Stimulated activated CD4-positive, alpha-beta T cell treated with anti-CD3 and anti-CD28 coated beads, Interleukin-1b, Interleukin-23, amount 100 ng/mL, for 4 hours (primary cell): ENCODE measurements at regions not wholly inside any gene's neighbourhood (a gene's known extent, or its start where the extent isn't known, plus 50 kb on each side); places are given as distances from the start of the nearest gene placed in this dataset.

Source experiments
- DNase-seq, 2 donors: peaks; one replicate each; pipeline ENCODE4 v3.0.0-alpha.2; 2020; ENCODE audit warnings: low read depth in 2 of 2

GRCh38 chr1:56390934-56391731, 188.2 kb downstream of the PLPP3 start:
- DNase-seq: no peak

- no peak for DNase-seq
These were observed 189.0 kb downstream of the PLPP3 start for GRCh38 chr1:56390232-56390867.

DNA sequence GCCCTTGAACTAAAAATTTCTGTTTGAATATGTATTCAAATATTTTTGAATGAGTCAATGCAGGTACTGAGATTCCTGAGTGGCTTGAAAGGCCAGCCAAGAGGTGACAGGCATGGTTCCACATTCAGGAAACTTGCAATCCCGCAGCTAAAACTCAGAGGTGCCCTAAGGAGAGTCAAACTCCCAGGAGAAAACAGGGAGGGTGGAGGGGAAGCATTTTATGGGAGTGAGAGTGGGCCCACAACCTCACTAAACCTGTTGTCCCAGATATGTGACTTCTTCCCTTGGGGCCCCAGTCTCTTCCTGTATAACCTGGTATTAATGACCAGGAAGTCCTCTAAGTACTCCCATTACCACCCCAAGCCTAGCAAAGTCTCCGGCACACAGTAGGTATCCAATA, 189.6 kb downstream of the PLPP3 start:
- DNase-seq: no peak

DNA sequence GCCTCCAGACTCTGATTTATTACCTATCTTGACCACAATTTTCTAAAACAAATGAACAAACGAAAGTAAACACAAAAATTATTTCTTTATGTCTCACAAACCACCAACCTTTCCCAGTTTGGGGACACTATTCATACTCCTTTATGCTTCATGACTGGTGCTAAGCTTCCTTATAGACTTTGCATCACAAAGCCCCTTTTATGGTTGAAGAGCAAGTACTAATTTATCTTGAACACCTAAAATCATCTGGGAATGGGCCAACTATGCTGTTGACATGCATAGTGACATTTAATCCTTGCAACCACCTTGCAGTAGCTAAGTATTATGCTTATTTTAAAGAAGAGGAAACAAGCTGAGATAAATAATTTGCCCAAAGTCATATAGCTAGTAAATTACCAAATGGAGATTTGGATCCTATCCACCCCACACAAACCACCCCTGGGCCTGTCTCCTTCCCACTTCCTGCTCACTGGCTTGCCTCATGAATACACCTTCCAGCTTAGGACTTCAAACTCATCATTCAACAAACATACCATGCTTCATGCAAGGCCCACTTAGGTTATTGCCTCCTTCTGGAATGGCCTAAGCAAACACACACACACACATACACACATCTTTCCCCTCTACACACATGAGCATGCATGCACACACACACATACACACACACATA, 192.2 kb downstream of the PLPP3 start:
- no peak for DNase-seq

DNA sequence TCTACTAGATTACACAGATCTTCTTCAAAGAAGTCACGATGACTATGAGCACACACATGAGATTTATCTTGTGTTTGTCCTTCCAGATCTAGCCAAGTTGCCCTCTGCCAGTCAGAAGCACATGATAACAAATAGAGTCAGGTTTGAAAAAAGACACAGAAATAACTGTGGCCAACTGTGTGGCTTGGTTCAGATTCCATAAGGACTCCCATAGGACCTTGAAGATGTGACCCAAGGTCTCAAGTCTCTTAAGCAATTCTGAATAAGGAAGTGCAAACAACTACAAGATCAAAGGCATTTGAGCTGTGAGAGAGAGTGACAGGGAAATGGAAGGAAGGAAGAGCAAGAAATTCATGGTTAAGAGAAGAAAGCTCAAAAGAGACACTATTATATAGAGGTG, 194.0 kb downstream of the PLPP3 start:
- DNase-seq: no peak

- no peak for DNase-seq
These were observed 196.4 kb downstream of the PLPP3 start for GRCh38 chr1:56382929-56383328.

DNA sequence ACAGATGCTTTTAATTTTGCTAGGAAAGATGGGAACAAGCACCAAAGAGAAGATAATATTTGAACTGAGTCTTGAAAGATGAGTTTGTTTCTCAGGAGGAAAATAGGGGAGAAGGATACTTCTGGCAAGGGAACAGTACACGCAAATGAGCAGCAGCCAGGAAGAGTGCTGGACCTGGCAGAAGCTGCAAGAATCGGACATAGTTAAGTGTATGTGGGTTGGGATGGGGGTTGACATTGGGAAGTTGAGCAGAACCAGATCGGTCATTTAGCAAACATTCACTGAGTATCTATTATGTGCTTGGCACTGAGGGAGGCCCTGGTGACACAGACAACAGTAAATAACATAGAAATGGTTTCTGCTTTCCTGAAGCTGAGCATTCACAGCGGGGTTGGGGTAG, 198.8 kb downstream of the PLPP3 start:
- no peak for DNase-seq

GRCh38 chr1:56378341-56379070, 200.9 kb downstream of the PLPP3 start:
- no peak for DNase-seq

DNA sequence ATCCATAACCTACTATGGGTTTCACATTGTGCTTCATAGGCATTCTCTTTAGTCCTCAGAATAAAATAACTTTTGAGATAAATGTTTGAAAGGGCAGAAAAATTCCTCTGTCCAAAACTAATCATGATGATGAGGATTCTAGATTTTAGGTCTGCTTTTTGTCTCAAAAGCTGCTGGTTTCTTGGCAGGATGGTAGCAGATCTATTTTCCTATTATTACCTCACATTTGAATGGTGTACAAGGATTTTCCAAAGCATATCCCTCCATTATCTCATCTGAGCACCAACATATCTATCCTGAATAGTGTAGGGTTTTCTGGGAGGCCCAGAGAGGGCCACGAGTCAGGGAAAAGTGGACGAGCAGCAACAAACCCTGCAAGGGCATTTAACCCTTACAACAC, 201.9 kb downstream of the PLPP3 start:
- no peak for DNase-seq

DNA sequence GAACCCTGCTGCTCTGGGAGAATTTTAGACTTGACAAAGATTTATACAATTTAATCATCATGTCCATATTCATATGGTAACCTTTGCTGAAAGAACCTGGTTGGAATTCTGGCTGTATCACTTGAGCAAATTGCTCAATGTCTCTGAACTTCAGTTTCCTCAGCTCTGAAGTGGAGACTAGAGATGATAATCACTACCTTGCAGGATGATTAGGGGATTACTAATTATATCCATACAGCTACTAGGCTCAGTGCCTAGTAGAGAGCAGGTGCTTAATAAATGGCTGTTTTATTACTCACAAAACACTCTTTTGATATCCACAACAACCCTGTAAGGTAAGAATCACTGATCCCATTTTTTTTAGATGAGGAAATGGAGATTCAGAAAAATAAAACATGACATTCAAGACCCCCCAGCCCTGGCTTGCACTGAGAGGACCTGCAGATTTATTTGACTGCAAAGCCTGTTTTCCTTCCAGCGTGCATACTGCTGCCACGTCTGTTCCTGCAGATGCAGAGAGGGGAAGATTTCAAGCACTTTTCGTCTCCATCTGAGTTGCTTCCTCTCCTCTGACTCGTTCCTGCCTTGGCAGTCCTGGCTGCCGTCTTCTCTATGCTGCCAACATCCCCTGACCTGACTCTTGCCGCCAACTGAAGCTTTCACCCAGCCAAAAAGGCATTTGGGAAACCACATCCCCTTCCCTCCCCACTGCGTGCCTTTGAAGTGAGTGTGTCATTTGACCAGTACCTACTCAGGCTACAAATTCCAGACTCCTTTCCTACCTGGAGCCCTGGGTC, 203.0 kb downstream of the PLPP3 start:
- DNase-seq: no peak

GRCh38 chr1:56375326-56375804, 204.0 kb downstream of the PLPP3 start:
- DNase-seq: no peak

DNA sequence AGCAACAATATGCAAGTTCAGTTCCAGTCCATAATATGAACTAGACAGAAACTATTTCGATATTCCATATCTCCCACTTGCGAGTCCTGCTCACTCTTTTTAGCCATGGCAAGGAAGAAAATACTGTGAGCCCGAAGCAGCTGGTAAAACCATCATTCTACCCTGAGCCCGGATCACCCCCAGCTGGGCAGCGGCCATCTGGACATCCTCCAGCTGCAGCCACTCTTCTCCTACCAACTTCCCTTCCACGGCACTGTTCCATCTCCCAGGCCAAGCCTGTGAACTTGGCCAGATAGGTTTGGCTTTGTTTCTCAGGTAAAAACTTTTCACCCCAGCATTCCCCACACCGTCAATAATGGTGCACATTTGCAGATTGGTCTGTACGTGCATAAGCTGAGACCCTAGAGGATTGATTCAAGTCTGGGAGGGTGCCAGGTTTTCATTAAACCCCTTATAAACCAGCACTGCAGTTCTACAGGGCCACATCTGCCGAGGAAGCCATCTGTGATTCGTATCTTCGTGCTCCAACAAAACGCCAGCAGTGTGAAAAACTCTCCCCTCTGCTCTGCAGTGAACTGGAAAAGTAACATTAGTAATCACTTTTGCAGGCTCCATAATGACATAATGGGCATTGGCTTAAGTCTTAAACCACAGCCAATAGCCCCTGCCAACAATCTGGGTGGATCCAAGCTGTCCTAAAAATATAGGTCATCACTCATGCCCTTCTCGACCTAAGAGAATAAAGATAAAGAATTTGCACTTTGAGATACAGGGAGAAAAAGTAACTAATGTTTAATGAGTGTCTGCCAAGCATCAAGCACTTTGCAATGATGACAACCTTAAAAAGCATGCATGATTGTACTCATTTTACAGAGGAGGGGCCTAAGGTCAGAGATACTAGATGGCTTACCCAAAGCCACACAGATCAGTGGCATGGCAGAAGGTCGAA, 205.1 kb downstream of the PLPP3 start:
- no peak for DNase-seq

GRCh38 chr1:56370513-56370912, 208.8 kb downstream of the PLPP3 start:
- no peak for DNase-seq

GRCh38 chr1:56363007-56363770, 216.2 kb downstream of the PLPP3 start:
- DNase-seq: no peak

- DNase-seq: no peak
These were observed 219.3 kb downstream of the PLPP3 start for GRCh38 chr1:56360021-56360420.

GRCh38 chr1:56359056-56359455, 220.3 kb downstream of the PLPP3 start:
- no peak for DNase-seq

DNA sequence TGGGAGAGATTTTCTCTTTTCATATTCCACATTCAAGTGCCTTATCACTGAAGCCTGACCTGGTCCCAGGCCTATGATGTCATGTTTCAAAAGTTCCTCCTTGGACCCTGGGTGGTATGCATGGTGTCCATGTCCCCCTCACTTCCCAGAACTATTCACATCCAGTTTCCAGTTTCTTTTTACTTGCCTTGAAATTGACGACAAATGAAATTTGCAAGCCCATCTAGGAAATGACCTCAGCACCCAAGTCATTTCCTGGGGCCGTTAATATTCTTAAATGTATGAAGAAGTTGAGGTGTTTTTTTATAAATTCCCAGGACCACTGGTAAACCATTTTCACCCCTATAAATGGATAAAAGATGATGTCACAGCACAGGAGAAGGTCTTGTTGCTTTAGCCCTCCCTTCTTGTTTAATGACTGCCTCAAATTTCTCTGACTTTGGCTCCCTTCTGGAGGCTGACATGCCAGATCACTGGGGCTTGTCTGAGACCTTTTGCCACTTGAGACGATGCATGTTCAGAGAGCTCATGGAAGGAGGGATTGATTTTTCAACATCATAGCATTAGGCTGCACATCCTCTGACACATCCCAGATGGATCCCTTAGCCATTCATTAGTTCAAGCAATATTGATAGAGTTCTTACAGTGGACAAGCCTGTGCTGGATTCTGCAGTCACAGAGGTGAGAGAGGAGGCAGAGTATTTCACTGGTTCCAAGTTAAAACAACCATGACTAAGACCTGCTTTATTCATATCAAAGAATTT, 221.3 kb downstream of the PLPP3 start:
- DNase-seq: no peak

DNA sequence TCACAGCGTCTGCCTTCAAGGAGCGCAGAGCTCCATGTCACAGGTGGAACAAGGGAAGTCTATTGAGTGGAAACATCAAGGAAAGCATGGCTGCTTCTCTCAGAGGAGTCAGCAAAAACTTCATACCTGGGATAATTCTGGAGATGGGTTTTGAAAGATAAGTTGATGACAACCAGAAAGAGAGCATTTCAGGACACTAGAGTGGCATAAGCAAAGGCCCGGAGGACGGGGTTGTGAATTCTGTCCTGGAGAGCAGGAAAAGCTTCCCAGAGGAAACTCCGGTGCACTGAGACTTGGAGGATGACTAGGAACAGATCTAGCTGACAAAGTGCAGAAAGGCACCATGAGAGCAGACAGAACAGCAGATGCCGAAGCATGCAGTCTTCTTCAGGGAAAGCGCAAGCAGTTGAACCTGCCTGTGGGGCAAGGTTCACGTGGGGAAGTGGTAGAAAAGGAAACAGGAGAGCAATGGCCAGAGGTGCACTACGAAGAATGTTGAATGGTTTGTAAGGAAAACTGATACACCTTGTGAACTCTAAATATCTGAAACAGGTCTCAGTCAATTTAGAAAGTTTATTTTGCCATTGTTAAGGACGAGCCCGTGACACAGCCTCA, 222.9 kb downstream of the PLPP3 start:
- DNase-seq: no peak
